CD14-positive monocyte (primary cell): ENCODE measurements at regions not wholly inside any gene's neighbourhood (a gene's known extent, or its start where the extent isn't known, plus 50 kb on each side); places are given as distances from the start of the nearest gene placed in this dataset.

Experiments
- DNase-seq, 3 donors: peaks; one replicate each; pipeline ENCODE4 v3.0.0-alpha.2; 2011 to 2022
- H2AFZ ChIP-seq: 2 replicates; pipeline ENCODE4 v1.6.0; 2012; ENCODE audit warnings: mild to moderate bottlenecking, low read depth, low read length, inconsistent platforms; ENCODE audit not compliant: insufficient read depth, poor library complexity, severe bottlenecking
- H3K27ac ChIP-seq, 2 donors: 1 replicate in 1 of 2; 2 replicates in 1 of 2; pipeline ENCODE4 v1.5.1; 2012 to 2013; ENCODE audit warnings: low read length in 2 of 2, control low read depth in 1 of 2, inconsistent platforms in 1 of 2, low read depth in 1 of 2, mild to moderate bottlenecking in 1 of 2
- H3K27me3 ChIP-seq, 2 donors: one replicate each; pipeline versions ENCODE4 v1.6.0 to v1.6.1; 2011 to 2013; ENCODE audit warnings: low read length in 2 of 2; ENCODE audit not compliant: control insufficient read depth in 2 of 2, insufficient read depth in 2 of 2
- H3K36me3 ChIP-seq, 2 donors: replicated peaks in 1 of 2; 1 replicate in 1 of 2; 2 replicates in 1 of 2; pipeline versions ENCODE4 v1.5.1 to v1.6.1; 2012 to 2013; ENCODE audit warnings: low read length in 2 of 2, control low read depth in 1 of 2, inconsistent platforms in 1 of 2, mild to moderate bottlenecking in 1 of 2; ENCODE audit not compliant: insufficient read depth in 2 of 2, control insufficient read depth in 1 of 2
- H3K4me1 ChIP-seq, 2 donors: 1 replicate in 1 of 2; 2 replicates in 1 of 2; pipeline versions ENCODE4 v1.5.1 to v1.6.1; 2012 to 2013; ENCODE audit warnings: low read length in 2 of 2, control low read depth in 1 of 2, inconsistent platforms in 1 of 2, mild to moderate bottlenecking in 1 of 2, moderate library complexity in 1 of 2; ENCODE audit not compliant: insufficient read depth in 2 of 2, control insufficient read depth in 1 of 2
- H3K4me2 ChIP-seq: replicated peaks from 2 replicates; pipeline ENCODE3; 2012; ENCODE audit warnings: low read length, moderate library complexity, mild to moderate bottlenecking; ENCODE audit not compliant: poor library complexity, severe bottlenecking; ENCODE audit errors: extremely low read depth
- H3K4me3 ChIP-seq, 3 experiments: fragments of 200-600 bp in 1 of 3; sonication (generic) in 1 of 3; replicated peaks in 1 of 3; 1 replicate in 2 of 3; 2 replicates in 1 of 3; pipeline ENCODE4 v1.5.1; 2011 to 2013; ENCODE audit warnings: low read length in 3 of 3, mild to moderate bottlenecking in 3 of 3, control low read depth in 2 of 3, low read depth in 2 of 3, inconsistent platforms in 1 of 3, moderate library complexity in 1 of 3
- H3K79me2 ChIP-seq: 2 replicates; pipeline ENCODE4 v1.6.0; 2012; ENCODE audit warnings: mild to moderate bottlenecking, control low read depth, inconsistent platforms, low read length, moderate library complexity; ENCODE audit not compliant: insufficient read depth
- H3K9ac ChIP-seq: 2 replicates; pipeline ENCODE4 v1.6.0; 2017; ENCODE audit warnings: low read length, mild to moderate bottlenecking; ENCODE audit not compliant: insufficient read depth, poor library complexity, severe bottlenecking
- H3K9me3 ChIP-seq, 2 donors: replicated peaks in 1 of 2; 1 replicate in 1 of 2; 2 replicates in 1 of 2; pipeline versions ENCODE4 v1.5.1 to v1.6.1; 2012 to 2013; ENCODE audit warnings: low read length in 2 of 2, control low read depth in 1 of 2; ENCODE audit not compliant: control insufficient read depth in 1 of 2, insufficient read depth in 1 of 2
- H4K20me1 ChIP-seq: 2 replicates; pipeline ENCODE4 v1.6.0; 2012; ENCODE audit warnings: mild to moderate bottlenecking, low read length, control low read depth, moderate library complexity; ENCODE audit not compliant: insufficient read depth
- H3K27ac Mint-ChIP-seq, 7 donors: one replicate each; pipeline ENCODE4 v1.8.0; 2020; ENCODE audit warnings: mild to moderate bottlenecking in 7 of 7, mixed read lengths in 7 of 7, moderate library complexity in 6 of 7, inconsistent platforms in 2 of 7
- H3K27me3 Mint-ChIP-seq, 3 donors: one replicate each; pipeline ENCODE4 v1.8.0; 2021 to 2022; ENCODE audit warnings: low read depth in 3 of 3, mild to moderate bottlenecking in 3 of 3, mixed read lengths in 3 of 3, moderate library complexity in 3 of 3, inconsistent platforms in 1 of 3
- H3K36me3 Mint-ChIP-seq, 2 donors: one replicate each; pipeline ENCODE4 v1.8.0; 2020; ENCODE audit warnings: mixed read lengths in 2 of 2, inconsistent platforms in 1 of 2, mild to moderate bottlenecking in 1 of 2
- H3K4me1 Mint-ChIP-seq: one replicate; pipeline ENCODE4 v1.8.0; 2020; ENCODE audit warnings: mild to moderate bottlenecking, mixed read lengths
- H3K4me3 Mint-ChIP-seq, 2 donors: one replicate each; pipeline ENCODE4 v1.8.0; 2020; ENCODE audit warnings: mild to moderate bottlenecking in 2 of 2, mixed read lengths in 2 of 2, moderate library complexity in 1 of 2
- H3K9me3 Mint-ChIP-seq, 7 donors: one replicate each; pipeline ENCODE4 v1.8.0; 2020 to 2022; ENCODE audit warnings: mixed read lengths in 7 of 7, mild to moderate bottlenecking in 6 of 7, moderate library complexity in 6 of 7, inconsistent platforms in 2 of 7
- WGBS: methylation state at CpG from one replicate; pipeline ENCODE4 v1.1.5; 2013; ENCODE audit warnings: missing lambda C conversion rate; ENCODE audit not compliant: insufficient coverage; 5-methylcytosine and 5-hydroxymethylcytosine counted together
- intact Hi-C, 2 donors: fragments of 100-400 bp; cut with micrococcal nuclease; formaldehyde crosslinking; loops; one replicate each; pipeline versions ENCODE4 v1.15.0 to v1.15.1; 2023
- TF ChIP-seq, protein P1 (sequence below): fragments of 200-600 bp; IDR thresholded peaks from one replicate; pipeline ENCODE4 v1.8.0; 2022; ENCODE audit warnings: antibody characterized with exemption, mild to moderate bottlenecking

DNA sequence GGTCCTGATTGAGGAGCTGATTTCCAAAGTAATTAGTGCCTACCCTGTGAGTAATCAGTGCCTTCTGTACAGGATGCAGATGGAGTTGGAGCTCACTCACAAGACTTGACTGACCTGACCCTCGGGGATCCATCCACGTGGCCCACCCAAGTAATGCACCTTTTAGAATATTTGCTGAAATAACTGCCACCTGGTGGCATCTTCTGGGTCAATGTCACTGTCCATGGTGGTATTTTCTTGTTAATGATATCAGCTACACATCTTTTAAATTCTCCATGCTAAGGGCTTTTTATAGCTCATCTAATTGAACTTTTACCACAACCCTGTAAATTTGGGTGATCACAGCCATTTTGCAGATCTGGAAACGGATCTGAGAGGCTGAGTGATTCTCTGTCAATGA is 74.3 kb upstream of the ANKRD34C start:
- no peaks in the 10 kb centered on the region for H3K79me2 ChIP-seq

DNA sequence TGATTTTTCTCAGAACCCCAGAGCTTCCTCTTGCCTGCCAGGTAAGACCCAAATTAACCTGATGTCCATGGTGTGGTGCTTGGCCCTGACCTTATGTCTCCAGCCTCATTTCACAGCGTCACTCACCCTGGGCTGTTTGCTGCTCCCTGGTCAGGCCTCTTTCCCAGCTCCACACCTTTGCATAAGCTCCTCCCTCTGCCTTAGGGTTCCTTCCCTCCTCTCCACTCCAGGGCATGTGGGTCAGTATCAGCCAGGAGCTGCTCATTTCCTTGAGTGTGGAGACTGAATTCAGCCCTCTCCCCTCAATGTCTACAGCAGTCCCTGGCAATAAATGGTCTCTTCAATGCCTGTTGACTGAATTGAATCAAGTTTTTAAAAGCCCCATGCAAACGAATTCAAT is 75.6 kb upstream of the ANKRD34C start:
- DNase-seq = no peak
- intact Hi-C loops = no loop called here
- Histone ChIP-seq H3K27ac (no peak overlapping the region), H3K27me3 (peaks cover 21 to 32% of the 10 kb centered on the region in 2 donors), H2AFZ (no peak overlapping the region), H3K36me3 (no peaks in the 10 kb centered on the region), H3K4me1 (no peaks in the 10 kb centered on the region), H3K9me3 (no peaks in the 10 kb centered on the region), H3K4me3 (no peak overlapping the region), H4K20me1 (no peaks in the 10 kb centered on the region), H3K9ac (no peak overlapping the region), H3K4me2 (no peak overlapping the region), H3K79me2 (no peaks in the 10 kb centered on the region)
- peaks cover 28 to 51% (median 28%) of the 10 kb centered on the region in 3 donors for H3K27me3 Mint-ChIP-seq
- no peaks in the 10 kb centered on the region for H3K36me3 Mint-ChIP-seq
- no peaks in the 10 kb centered on the region for H3K4me1 Mint-ChIP-seq
- H3K4me3 Mint-ChIP-seq = no peak overlapping the region
- TF ChIP-seq, protein P1, sequence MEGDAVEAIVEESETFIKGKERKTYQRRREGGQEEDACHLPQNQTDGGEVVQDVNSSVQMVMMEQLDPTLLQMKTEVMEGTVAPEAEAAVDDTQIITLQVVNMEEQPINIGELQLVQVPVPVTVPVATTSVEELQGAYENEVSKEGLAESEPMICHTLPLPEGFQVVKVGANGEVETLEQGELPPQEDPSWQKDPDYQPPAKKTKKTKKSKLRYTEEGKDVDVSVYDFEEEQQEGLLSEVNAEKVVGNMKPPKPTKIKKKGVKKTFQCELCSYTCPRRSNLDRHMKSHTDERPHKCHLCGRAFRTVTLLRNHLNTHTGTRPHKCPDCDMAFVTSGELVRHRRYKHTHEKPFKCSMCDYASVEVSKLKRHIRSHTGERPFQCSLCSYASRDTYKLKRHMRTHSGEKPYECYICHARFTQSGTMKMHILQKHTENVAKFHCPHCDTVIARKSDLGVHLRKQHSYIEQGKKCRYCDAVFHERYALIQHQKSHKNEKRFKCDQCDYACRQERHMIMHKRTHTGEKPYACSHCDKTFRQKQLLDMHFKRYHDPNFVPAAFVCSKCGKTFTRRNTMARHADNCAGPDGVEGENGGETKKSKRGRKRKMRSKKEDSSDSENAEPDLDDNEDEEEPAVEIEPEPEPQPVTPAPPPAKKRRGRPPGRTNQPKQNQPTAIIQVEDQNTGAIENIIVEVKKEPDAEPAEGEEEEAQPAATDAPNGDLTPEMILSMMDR = no peak
- WGBS = no CpG with 5 or more reads among the region's 2 CpGs
- peaks cover 0 to 2% (median 0%) of the 10 kb centered on the region in 7 donors for H3K9me3 Mint-ChIP-seq
- H3K27ac Mint-ChIP-seq = no peak overlapping the region

More for the DNA sequence above, 74.3 kb upstream of the ANKRD34C start:
- H3K4me2 ChIP-seq = no peak overlapping the region
- no peak overlapping the region for H2AFZ ChIP-seq
- H3K4me1 Mint-ChIP-seq = no peaks in the 10 kb centered on the region
- no peak overlapping the region for H3K9ac ChIP-seq
- H3K36me3 Mint-ChIP-seq = no peaks in the 10 kb centered on the region
- no CpG with 5 or more reads among the region's 3 CpGs for WGBS
- intact Hi-C loops = no loop called here
- H3K4me3 ChIP-seq = no peak overlapping the region
- H3K36me3 ChIP-seq = no peaks in the 10 kb centered on the region
- no peak overlapping the region for H3K27ac ChIP-seq
- H3K9me3 ChIP-seq = no peaks in the 10 kb centered on the region
- no peak overlapping the region for H3K4me3 Mint-ChIP-seq
- H3K27ac Mint-ChIP-seq = peak overlapping the region in 1 of 7 donors; percentile 20
- no peaks in the 10 kb centered on the region for H4K20me1 ChIP-seq
- H3K9me3 Mint-ChIP-seq = peaks cover 0 to 3% (median 0%) of the 10 kb centered on the region in 7 donors
- H3K27me3 ChIP-seq = peaks cover 21 to 32% of the 10 kb centered on the region in 2 donors
- no peaks in the 10 kb centered on the region for H3K4me1 ChIP-seq
- no peak for DNase-seq
- peaks cover 25 to 57% (median 32%) of the 10 kb centered on the region in 3 donors for H3K27me3 Mint-ChIP-seq
- TF ChIP-seq, protein P1 = no peak
